DND-41 (cell line): ENCODE measurements at regions not wholly inside any gene's neighbourhood (a gene's known extent, or its start where the extent isn't known, plus 50 kb on each side); places are given as distances from the start of the nearest gene placed in this dataset.

Experiments
- CTCF ChIP-seq: IDR thresholded peaks from 2 replicates; pipeline ENCODE4 v1.5.1; 2012; ENCODE audit warnings: borderline replicate concordance, low read length, moderate library complexity, mild to moderate bottlenecking; ENCODE audit not compliant: poor library complexity, severe bottlenecking; ENCODE audit errors: extremely low read depth
- EZH2 ChIP-seq: IDR thresholded peaks from 3 replicates; pipeline ENCODE4 v1.6.1; 2012; ENCODE audit warnings: borderline replicate concordance, low read depth, mild to moderate bottlenecking, moderate library complexity, low read length, inconsistent platforms; ENCODE audit not compliant: severe bottlenecking

GRCh38 chr9:118665226-118665919, 703.9 kb downstream of the BRINP1 start:
- TF ChIP-seq CTCF (no peak), EZH2 (no peak)
